GM23248 (cell line): ENCODE measurements at regions not wholly inside any gene's neighbourhood (a gene's known extent, or its start where the extent isn't known, plus 50 kb on each side); places are given as distances from the start of the nearest gene placed in this dataset.

Experiments used
- EZH2 ChIP-seq: fragments of 200-600 bp; sonication (generic); IDR thresholded peaks from 2 replicates; pipeline ENCODE4 v1.6.1; 2018; ENCODE audit warnings: antibody characterized with exemption, mild to moderate bottlenecking; ENCODE audit not compliant: insufficient read depth, poor library complexity, severe bottlenecking
- EZH2phosphoT487 ChIP-seq: fragments of 200-600 bp; sonication (generic); IDR thresholded peaks from 2 replicates; pipeline ENCODE4 v1.6.1; 2018; ENCODE audit warnings: antibody characterized with exemption, moderate library complexity, mild to moderate bottlenecking, low read depth; ENCODE audit not compliant: insufficient read depth

DNA sequence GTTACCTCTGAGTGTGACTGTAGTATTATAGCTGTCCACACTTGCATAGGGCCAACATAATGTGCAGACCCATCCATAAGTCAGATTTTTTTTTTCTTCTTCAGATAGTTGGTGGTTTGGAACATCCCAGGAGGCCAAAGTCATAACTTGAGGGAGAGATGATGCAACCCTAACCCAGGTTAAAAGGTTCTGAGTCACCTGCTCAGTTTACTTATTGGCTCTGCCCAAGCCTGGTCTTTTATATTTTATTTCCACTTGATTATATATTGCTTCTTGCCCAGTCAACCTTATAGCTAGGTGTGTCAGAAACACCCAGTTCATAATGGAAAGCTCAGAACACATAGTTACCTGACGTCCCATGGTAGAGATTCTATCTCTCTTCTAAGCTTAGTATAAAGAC, 113.1 kb upstream of the PCSK1 start:
- TF ChIP-seq EZH2, result no peak
- TF ChIP-seq EZH2phosphoT487, result no peak
